ENCODE measurements at regions not wholly inside any gene's neighbourhood (a gene's known extent, or its start where the extent isn't known, plus 50 kb on each side); places are given as distances from the start of the nearest gene placed in this dataset.

DNA sequence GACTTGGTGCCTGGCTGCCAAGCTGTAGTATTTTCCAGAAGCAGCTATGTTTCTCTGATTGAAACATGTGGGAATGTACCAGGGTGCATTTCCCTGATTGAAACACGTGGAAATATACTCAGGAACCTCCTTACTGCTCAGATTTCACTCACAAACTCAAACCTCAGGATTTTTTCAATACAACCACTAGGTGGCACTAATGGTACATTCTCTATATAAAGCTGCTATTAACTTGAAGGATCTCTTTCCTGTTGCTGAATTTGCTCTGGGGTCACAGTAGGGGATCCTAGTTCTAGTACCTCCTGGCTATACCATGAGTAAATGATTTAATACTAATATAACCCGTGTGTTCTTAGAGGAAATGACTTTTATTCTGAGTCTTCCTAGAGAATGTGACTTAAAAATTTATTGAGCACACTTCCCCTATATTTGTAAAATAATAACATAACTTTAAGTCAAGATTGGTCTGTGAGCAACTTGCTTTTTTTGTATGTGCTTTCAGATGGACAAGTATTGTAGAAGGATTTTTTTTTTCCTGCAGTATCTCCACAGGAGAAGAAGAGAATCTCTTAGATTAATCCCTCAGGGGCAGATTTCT lies 173.8 kb upstream of the MIS18BP1 start:
- no peaks in the 10 kb centered on the region for H3K4me1 ChIP-seq (ENCODE audit: control insufficient read depth, extremely low read depth, insufficient read depth, low read length)
- TF ChIP-seq CTCF (optimal IDR thresholded peaks at IDR 0.05 in 1 of 3, IDR thresholded peaks at IDR 0.05 in 1 of 3, conservative IDR thresholded peaks at IDR 0.05 in 1 of 3; ENCODE audit: extremely low read depth in 1 of 3, insufficient read depth in 2 of 3, low read length in 3 of 3) (peak in 2 of 3 experiments; percentile 52 to 56), EZH2 (IDR thresholded peaks at IDR 0.05; ENCODE audit: low read length) (no peak)
- FAIRE-seq (peak; percentile 71), DNase-seq (ENCODE audit: low read depth, low spot score) (peak; percentile 13)
- H3K9ac ChIP-seq (ENCODE audit: control insufficient read depth, extremely low read depth, insufficient read depth, low read length): no peak overlapping the region
- H3K27me3 ChIP-seq (ENCODE audit: control insufficient read depth, extremely low read depth, insufficient read depth, low read length): no peaks in the 10 kb centered on the region
- H3K9me1 ChIP-seq (ENCODE audit: control insufficient read depth, extremely low read depth, insufficient read depth, low read length): no peaks in the 10 kb centered on the region
- H3K36me3 ChIP-seq (ENCODE audit: control insufficient read depth in 2 of 2, extremely low read depth in 1 of 2, insufficient read depth in 2 of 2, low read length in 2 of 2): no peaks in the 10 kb centered on the region
- no peaks in the 10 kb centered on the region for H4K20me1 ChIP-seq (ENCODE audit: control insufficient read depth, extremely low read depth, insufficient read depth, low read length)
- H3K4me2 ChIP-seq (ENCODE audit: control insufficient read depth, extremely low read depth, insufficient read depth, low read depth, low read length): no peak overlapping the region
- H3K79me2 ChIP-seq (ENCODE audit: control insufficient read depth, insufficient read depth, low read length): no peaks in the 10 kb centered on the region
- dilution Hi-C loops (cut with MboI; ENCODE audit: extremely low pct_ligation_motif_present, low sequenced_read_pairs): no loop called here
- H2AFZ ChIP-seq (ENCODE audit: control insufficient read depth, low read length): no peak overlapping the region
- H3K9me3 ChIP-seq (ENCODE audit: control insufficient read depth, low read depth, low read length): no peaks in the 10 kb centered on the region
- H3K4me3 ChIP-seq (ENCODE audit: control insufficient read depth in 2 of 3, extremely low read depth in 1 of 3, insufficient read depth in 2 of 3, low read depth in 1 of 3, low read length in 3 of 3): no peak overlapping the region
- H3K27ac ChIP-seq (ENCODE audit: control insufficient read depth, insufficient read depth, low read length): no peak overlapping the region

GRCh38 chr14:45406942-45407341 lies 153.9 kb upstream of the MIS18BP1 start:
- Histone ChIP-seq H3K9me1 (ENCODE audit: control insufficient read depth, extremely low read depth, insufficient read depth, low read length) (no peaks in the 10 kb centered on the region), H4K20me1 (ENCODE audit: control insufficient read depth, extremely low read depth, insufficient read depth, low read length) (no peaks in the 10 kb centered on the region), H3K4me3 (ENCODE audit: control insufficient read depth in 2 of 3, extremely low read depth in 1 of 3, insufficient read depth in 2 of 3, low read depth in 1 of 3, low read length in 3 of 3) (no peak overlapping the region), H3K4me2 (ENCODE audit: control insufficient read depth, extremely low read depth, insufficient read depth, low read depth, low read length) (no peak overlapping the region), H3K79me2 (ENCODE audit: control insufficient read depth, insufficient read depth, low read length) (no peaks in the 10 kb centered on the region), H3K27me3 (ENCODE audit: control insufficient read depth, extremely low read depth, insufficient read depth, low read length) (no peaks in the 10 kb centered on the region), H3K9me3 (ENCODE audit: control insufficient read depth, low read depth, low read length) (no peaks in the 10 kb centered on the region), H3K9ac (ENCODE audit: control insufficient read depth, extremely low read depth, insufficient read depth, low read length) (no peak overlapping the region), H3K36me3 (ENCODE audit: control insufficient read depth in 2 of 2, extremely low read depth in 1 of 2, insufficient read depth in 2 of 2, low read length in 2 of 2) (no peaks in the 10 kb centered on the region), H3K4me1 (ENCODE audit: control insufficient read depth, extremely low read depth, insufficient read depth, low read length) (no peaks in the 10 kb centered on the region), H2AFZ (ENCODE audit: control insufficient read depth, low read length) (no peak overlapping the region), H3K27ac (ENCODE audit: control insufficient read depth, insufficient read depth, low read length) (no peak overlapping the region)
- FAIRE-seq: no peak
- TF ChIP-seq CTCF (optimal IDR thresholded peaks at IDR 0.05 in 1 of 3, IDR thresholded peaks at IDR 0.05 in 1 of 3, conservative IDR thresholded peaks at IDR 0.05 in 1 of 3; ENCODE audit: extremely low read depth in 1 of 3, insufficient read depth in 2 of 3, low read length in 3 of 3) (no peak), EZH2 (IDR thresholded peaks at IDR 0.05; ENCODE audit: low read length) (no peak)
- dilution Hi-C loops (cut with MboI; ENCODE audit: extremely low pct_ligation_motif_present, low sequenced_read_pairs): no loop called here
- no peak for DNase-seq (ENCODE audit: low read depth, low spot score)
